AG09319 (cell line): ENCODE measurements at regions not wholly inside any gene's neighbourhood (a gene's known extent, or its start where the extent isn't known, plus 50 kb on each side); places are given as distances from the start of the nearest gene placed in this dataset.

Experiments
- DNase-seq: peaks from one replicate; pipeline ENCODE4 v3.0.0-alpha.2; 2010; ENCODE audit warnings: low read depth; ENCODE audit errors: extremely low read depth
- CTCF ChIP-seq: IDR thresholded peaks from 2 replicates; pipeline ENCODE4 v1.5.1; 2011; ENCODE audit warnings: low read depth, mild to moderate bottlenecking, inconsistent platforms, low read length, moderate library complexity

DNA sequence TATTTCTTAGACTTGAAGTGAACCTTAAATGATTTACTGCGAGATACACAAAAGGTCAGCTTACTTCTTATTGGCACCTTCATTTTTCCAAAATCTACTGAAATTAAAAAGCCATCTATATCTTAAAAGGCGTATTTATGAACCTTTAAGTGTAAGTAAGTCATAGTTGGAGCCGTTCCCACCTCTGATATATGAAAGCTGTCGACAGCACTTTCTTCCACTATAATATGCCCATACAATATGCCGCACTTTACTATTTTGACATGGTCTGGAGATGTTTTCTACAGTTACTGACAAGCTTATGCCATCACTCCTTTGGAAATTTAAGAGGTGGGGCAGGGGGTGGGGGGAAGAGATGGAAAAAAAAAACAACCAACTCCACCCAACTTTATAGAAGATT lies 155.3 kb downstream of the PHETA1 start:
- no peak for TF ChIP-seq CTCF

DNA sequence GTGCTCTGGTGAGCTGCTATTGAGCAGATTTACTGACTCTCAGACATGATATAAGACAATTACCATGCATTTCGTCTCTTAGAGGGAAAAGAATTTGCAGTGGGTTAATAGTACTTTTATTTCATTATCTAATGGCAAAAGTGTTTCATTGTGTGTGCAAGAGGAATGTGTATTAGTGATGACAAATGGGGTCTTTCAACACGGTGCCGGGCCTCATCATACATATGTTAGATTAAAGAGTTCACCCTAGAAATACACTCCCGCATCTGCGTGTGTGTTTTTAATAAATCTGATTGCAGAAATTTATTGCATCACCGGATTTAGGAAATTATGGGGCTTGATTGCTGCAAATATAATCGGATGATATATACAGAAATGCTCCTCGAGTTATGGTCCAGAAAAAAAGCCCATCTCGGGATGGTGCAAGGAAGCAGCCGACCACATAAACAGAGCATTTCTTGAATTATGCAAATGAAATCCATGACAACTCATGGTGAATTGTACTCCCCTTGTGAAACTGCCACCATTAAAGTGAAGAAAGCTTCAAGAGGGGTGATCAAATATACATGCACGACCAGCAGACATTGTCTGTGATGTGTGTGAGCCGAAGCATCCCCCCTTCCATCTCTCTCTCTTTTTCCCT lies 156.0 kb downstream of the PHETA1 start:
- no peak for DNase-seq
- no peak for TF ChIP-seq CTCF

More for the DNA sequence above, 155.3 kb downstream of the PHETA1 start:
- no peak for DNase-seq

DNA sequence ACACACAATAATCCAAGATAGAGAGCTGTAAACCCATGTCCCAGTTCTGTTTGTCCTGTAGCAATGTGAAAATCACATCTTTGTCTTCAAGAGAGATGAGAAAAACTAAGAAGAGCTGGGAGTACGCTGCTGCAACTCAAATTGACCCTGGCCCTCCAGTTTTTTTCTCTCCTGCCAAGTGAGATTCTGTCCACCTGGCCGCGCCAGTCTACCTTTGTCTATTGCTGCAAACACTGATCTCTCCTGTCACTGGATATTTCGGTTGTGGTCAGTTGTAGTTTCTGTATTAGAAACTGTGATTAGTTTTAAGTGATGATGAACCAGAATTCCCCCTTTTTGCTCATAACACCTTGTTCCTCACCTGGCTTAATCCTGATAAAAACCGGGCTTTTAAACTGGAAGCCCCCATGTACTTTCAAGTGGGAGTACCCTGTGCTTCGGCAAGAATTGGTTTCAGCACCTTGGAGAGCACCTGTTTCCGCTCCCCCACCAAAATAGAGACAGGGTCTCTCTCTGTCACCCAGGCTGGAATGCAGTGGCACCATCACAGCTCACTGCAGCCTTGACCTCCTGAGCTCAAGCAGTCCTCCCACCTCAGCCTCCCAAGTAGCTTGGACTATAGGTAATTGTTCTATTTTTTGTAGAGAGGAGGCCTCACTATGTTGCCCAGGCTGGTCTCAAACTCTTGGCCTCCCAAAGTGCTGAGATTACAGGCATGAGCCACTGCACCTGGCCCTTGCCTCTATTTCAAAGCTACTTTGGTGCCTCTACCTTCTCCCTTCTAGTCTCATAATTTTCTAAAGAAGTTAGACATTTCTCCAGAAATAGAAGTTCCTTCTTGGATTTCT lies 156.8 kb downstream of the PHETA1 start:
- DNase-seq = no peak
- no peak for TF ChIP-seq CTCF

- DNase-seq = no peak
- TF ChIP-seq CTCF = no peak
These were observed 159.1 kb downstream of the PHETA1 start for GRCh38 chr12:111209811-111210210.

DNA sequence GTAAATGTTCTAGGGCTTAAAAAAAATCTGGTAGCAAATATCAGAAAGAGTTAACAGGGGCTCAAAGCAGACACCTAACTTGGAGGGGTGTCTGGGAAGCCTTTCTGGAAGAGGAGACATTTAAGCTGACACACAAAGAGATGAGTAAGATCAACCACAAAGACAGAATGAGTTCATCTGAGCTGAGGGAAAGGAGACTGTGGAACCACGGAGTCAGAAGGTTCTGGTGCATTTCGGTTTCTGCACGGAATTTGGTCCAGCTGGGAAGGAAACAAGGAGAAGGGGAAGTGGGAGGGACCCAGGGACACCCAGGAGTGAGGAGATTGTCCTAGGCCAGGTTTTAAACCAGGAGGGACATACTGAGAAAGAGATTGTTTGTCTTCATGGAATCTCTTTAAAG lies 161.1 kb downstream of the PHETA1 start:
- TF ChIP-seq CTCF = no peak
- DNase-seq = no peak

- TF ChIP-seq CTCF = no peak
- no peak for DNase-seq
These were observed 164.1 kb downstream of the PHETA1 start for GRCh38 chr12:111204788-111205241.

GRCh38 chr12:111203969-111204368 lies 164.9 kb downstream of the PHETA1 start:
- no peak for DNase-seq

More at GRCh38 chr12:111203969-111204368, 164.9 kb downstream of the PHETA1 start:
- TF ChIP-seq CTCF = no peak
